ENCODE measurements at regions not wholly inside any gene's neighbourhood (a gene's known extent, or its start where the extent isn't known, plus 50 kb on each side); places are given as distances from the start of the nearest gene placed in this dataset.

GRCh38 chr5:101717721-101718120 lies 578.4 kb downstream of the SLCO4C1 start:
- TF ChIP-seq POLR2A (IDR thresholded peaks at IDR 0.05; ENCODE audit: low read depth, low read length), result no peak
- no peak for TF ChIP-seq POLR2AphosphoS5 (IDR thresholded peaks at IDR 0.05; ENCODE audit: low read depth, low read length)
- TF ChIP-seq TAF1 (IDR thresholded peaks at IDR 0.05; ENCODE audit: low read depth, low read length), result no peak
- TF ChIP-seq PAX5 (IDR thresholded peaks at IDR 0.05; ENCODE audit: insufficient read depth, low read length, severe bottlenecking), result no peak
- no peak for TF ChIP-seq SPI1 (IDR thresholded peaks at IDR 0.05; ENCODE audit: low read depth, low read length)
- TF ChIP-seq POU2F2 (IDR thresholded peaks at IDR 0.05; ENCODE audit: low read depth, low read length), result no peak
